ENCODE measurements at regions not wholly inside any gene's neighbourhood (a gene's known extent, or its start where the extent isn't known, plus 50 kb on each side); places are given as distances from the start of the nearest gene placed in this dataset.

DNA sequence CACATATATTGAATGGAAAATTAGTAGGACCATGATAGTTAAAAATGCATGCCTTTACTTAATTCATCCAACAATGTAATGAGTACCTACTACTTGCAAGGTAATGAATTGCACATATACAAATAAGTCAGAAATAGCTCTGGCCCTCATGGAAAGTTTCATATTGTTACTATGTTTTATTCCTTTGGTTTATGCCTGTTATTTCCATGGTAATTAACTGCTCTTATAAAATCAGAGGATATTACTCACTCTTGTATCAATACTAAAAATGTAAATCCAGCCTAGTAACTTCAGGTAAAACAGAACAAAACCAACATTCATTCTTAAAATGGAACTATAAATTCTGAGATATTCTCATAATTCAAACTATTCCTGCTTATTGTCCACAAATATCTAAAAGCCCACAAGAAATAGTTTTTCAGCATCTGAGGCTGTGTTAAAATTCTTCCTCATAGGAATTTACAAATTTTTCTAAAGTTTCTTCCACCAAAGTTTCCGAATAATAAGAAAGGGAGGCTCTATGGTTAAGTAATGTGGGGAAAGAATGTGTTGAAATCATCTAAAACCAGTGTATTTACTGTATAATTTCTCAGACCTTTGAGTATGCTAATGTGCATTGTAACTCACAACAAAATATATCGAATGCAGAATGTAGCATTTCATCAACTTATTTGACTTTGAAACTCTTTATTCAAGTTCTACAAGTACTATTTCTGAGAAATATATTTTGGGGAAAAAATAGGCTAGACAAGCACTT lies 444.2 kb downstream of the PDGFC start:
- Mint-ChIP-seq H3K4me3 (ENCODE audit: low read depth) (no peak overlapping the region), H3K27ac (no peak overlapping the region), H3K27me3 (no peaks in the 10 kb centered on the region), H3K4me1 (ENCODE audit: low read depth) (peaks cover 16% of the 10 kb centered on the region), H3K36me3 (ENCODE audit: insufficient read depth) (no peaks in the 10 kb centered on the region), H3K9me3 (ENCODE audit: low read depth) (no peaks in the 10 kb centered on the region)
- DNase-seq (ENCODE audit: low spot score, unreplicated experiment), result no peak
- TF ChIP-seq, protein P1, sequence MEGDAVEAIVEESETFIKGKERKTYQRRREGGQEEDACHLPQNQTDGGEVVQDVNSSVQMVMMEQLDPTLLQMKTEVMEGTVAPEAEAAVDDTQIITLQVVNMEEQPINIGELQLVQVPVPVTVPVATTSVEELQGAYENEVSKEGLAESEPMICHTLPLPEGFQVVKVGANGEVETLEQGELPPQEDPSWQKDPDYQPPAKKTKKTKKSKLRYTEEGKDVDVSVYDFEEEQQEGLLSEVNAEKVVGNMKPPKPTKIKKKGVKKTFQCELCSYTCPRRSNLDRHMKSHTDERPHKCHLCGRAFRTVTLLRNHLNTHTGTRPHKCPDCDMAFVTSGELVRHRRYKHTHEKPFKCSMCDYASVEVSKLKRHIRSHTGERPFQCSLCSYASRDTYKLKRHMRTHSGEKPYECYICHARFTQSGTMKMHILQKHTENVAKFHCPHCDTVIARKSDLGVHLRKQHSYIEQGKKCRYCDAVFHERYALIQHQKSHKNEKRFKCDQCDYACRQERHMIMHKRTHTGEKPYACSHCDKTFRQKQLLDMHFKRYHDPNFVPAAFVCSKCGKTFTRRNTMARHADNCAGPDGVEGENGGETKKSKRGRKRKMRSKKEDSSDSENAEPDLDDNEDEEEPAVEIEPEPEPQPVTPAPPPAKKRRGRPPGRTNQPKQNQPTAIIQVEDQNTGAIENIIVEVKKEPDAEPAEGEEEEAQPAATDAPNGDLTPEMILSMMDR (IDR thresholded peaks at IDR 0.05; ENCODE audit: unreplicated experiment), result no peak

DNA sequence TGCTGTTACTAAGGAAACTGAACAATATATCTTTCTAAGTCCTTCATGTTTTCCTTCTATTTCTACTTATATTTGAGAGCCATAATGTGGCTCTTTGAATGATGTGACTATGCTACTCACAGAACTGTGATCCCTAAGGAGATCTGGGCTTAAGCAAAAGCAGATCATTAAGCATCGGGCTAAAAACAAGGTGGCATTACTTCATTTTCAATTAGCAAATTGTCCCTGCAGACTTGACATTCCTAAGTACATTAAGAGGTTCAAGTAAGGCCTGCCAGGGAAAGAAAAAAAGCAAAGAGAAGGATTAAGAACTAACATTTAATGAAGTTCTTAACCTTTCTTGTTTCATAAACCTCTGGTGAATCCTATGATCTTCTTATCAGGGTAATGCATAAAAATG lies 447.6 kb downstream of the PDGFC start:
- no peaks in the 10 kb centered on the region for H3K36me3 Mint-ChIP-seq (ENCODE audit: insufficient read depth)
- no peaks in the 10 kb centered on the region for H3K9me3 Mint-ChIP-seq (ENCODE audit: low read depth)
- no peak for DNase-seq (ENCODE audit: low spot score, unreplicated experiment)
- H3K27ac Mint-ChIP-seq, result no peak overlapping the region
- H3K27me3 Mint-ChIP-seq, result no peaks in the 10 kb centered on the region
- no peak overlapping the region for H3K4me3 Mint-ChIP-seq (ENCODE audit: low read depth)
- TF ChIP-seq, protein P1 (IDR thresholded peaks at IDR 0.05; ENCODE audit: unreplicated experiment), result no peak
- H3K4me1 Mint-ChIP-seq (ENCODE audit: low read depth), result peaks cover 11% of the 10 kb centered on the region

DNA sequence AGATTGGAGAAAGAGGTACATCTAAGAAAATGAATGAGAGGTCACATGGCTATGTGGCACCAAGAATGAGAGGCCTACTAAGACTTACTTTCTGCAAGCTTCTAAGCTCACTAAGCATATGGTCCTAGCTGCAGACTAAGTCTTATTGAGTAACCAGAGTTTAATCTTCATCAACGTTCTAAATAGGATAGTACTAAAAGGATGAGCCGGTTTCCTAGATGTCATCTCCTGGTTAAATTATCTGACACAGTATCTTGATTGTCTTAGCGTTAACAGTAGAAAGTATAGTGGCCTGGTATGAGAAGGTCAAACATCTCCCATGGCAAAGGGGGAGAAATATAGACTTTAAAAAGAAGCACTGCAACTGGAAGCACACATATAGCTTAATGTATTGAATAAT lies 448.1 kb downstream of the PDGFC start:
- H3K27me3 Mint-ChIP-seq, result no peaks in the 10 kb centered on the region
- H3K9me3 Mint-ChIP-seq (ENCODE audit: low read depth), result no peaks in the 10 kb centered on the region
- no peaks in the 10 kb centered on the region for H3K36me3 Mint-ChIP-seq (ENCODE audit: insufficient read depth)
- peaks cover 11% of the 10 kb centered on the region for H3K4me1 Mint-ChIP-seq (ENCODE audit: low read depth)
- no peak for DNase-seq (ENCODE audit: low spot score, unreplicated experiment)
- TF ChIP-seq, protein P1 (IDR thresholded peaks at IDR 0.05; ENCODE audit: unreplicated experiment), result no peak
- H3K27ac Mint-ChIP-seq, result no peak overlapping the region
- no peak overlapping the region for H3K4me3 Mint-ChIP-seq (ENCODE audit: low read depth)

DNA sequence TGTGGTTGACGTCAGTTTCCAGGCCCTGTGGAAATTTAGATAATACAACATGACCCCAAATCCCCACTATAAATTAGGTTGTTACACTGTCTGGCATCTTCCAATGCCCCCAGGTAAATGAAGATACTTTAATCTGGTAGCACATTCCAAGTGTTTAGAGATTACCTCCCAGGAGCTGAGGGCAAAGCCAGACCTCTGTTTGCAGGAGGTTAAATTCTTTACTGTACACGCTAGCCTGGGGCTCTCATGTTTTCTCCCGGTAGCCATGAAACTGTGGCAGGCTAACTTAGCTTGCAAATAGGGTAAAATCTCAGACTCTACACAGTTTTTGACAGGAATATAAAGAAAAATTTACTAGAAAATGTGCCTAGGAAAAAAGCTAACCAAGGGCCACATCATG lies 450.0 kb downstream of the PDGFC start:
- DNase-seq (ENCODE audit: low spot score, unreplicated experiment), result no peak
- no peaks in the 10 kb centered on the region for H3K36me3 Mint-ChIP-seq (ENCODE audit: insufficient read depth)
- H3K27me3 Mint-ChIP-seq, result no peaks in the 10 kb centered on the region
- H3K9me3 Mint-ChIP-seq (ENCODE audit: low read depth), result no peaks in the 10 kb centered on the region
- TF ChIP-seq, protein P1 (IDR thresholded peaks at IDR 0.05; ENCODE audit: unreplicated experiment), result no peak
- H3K4me3 Mint-ChIP-seq (ENCODE audit: low read depth), result no peak overlapping the region
- H3K4me1 Mint-ChIP-seq (ENCODE audit: low read depth), result peaks cover 10% of the 10 kb centered on the region
- no peak overlapping the region for H3K27ac Mint-ChIP-seq

DNA sequence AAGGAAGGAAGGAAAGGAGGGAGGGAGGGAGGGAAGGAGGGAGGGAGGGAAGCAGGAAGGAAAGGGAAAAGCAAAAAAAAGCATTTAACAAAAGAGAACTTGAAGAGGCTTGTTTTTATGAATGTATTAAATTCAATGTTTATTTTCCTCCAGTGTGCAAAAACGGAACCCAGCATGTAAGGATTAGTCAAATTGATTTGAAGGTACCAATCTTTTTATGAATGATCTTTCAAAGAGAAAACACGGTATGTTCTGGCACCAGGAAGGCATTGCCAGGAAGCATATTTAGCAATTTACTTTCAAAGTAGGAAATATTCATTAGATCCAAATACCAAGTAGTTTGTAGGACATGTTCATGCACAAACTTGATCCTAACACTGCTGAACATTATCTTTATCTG lies 453.6 kb downstream of the PDGFC start:
- TF ChIP-seq, protein P1 (IDR thresholded peaks at IDR 0.05; ENCODE audit: unreplicated experiment), result no peak
- H3K36me3 Mint-ChIP-seq (ENCODE audit: insufficient read depth), result no peaks in the 10 kb centered on the region
- no peaks in the 10 kb centered on the region for H3K9me3 Mint-ChIP-seq (ENCODE audit: low read depth)
- peaks cover 10% of the 10 kb centered on the region for H3K4me1 Mint-ChIP-seq (ENCODE audit: low read depth)
- H3K27ac Mint-ChIP-seq, result no peak overlapping the region
- no peaks in the 10 kb centered on the region for H3K27me3 Mint-ChIP-seq
- no peak overlapping the region for H3K4me3 Mint-ChIP-seq (ENCODE audit: low read depth)
- DNase-seq (ENCODE audit: low spot score, unreplicated experiment), result no peak

Measured in progenitor cell of endocrine pancreas (in vitro differentiated cells).